Neuron (in vitro differentiated cells): ENCODE measurements at regions not wholly inside any gene's neighbourhood (a gene's known extent, or its start where the extent isn't known, plus 50 kb on each side); places are given as distances from the start of the nearest gene placed in this dataset.

ENCODE experiments used
- H2AFZ ChIP-seq: one replicate; pipeline ENCODE4 v1.6.1; 2013; ENCODE audit warnings: low read depth, mild to moderate bottlenecking, inconsistent platforms, low read length, moderate library complexity
- H3K27me3 ChIP-seq: one replicate; pipeline ENCODE4 v1.6.1; 2013; ENCODE audit warnings: low read length; ENCODE audit not compliant: insufficient read depth
- H3K36me3 ChIP-seq: one replicate; pipeline ENCODE4 v1.6.1; 2013; ENCODE audit warnings: low read length; ENCODE audit not compliant: insufficient read depth
- H3K4me1 ChIP-seq: one replicate; pipeline ENCODE4 v1.6.1; 2013; ENCODE audit warnings: low read length; ENCODE audit not compliant: insufficient read depth
- H3K4me3 ChIP-seq: 2 replicates; pipeline ENCODE4 v1.5.1; 2013; ENCODE audit warnings: mild to moderate bottlenecking, low read length, moderate library complexity
- H3K9me3 ChIP-seq: one replicate; pipeline ENCODE4 v1.6.1; 2013; ENCODE audit warnings: low read length

DNA sequence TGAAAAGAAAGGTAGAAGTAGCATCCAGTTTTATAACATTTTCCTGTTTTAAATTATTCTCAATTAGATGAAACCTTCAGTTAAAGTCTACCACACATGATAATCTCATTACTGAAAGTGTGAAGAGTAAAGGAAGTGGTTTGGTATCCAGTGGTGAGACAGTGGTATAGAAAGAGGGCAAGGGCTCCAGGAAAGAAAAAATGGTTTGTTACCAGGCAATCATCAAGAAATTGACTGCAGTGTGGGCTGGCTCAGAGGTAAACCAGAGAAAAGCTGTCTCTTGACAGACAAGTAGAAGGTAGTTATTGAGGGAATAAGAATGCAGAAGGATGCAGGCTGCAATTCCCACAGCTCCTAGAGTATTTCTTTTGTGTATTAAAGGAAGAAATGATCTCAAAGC lies 406.2 kb downstream of the TLL1 start:
- H3K27me3 ChIP-seq = no peaks in the 10 kb centered on the region
- no peak overlapping the region for H2AFZ ChIP-seq
- H3K4me1 ChIP-seq = peaks cover 4% of the 10 kb centered on the region
- H3K4me3 ChIP-seq = no peak overlapping the region
- no peaks in the 10 kb centered on the region for H3K36me3 ChIP-seq
- no peaks in the 10 kb centered on the region for H3K9me3 ChIP-seq

DNA sequence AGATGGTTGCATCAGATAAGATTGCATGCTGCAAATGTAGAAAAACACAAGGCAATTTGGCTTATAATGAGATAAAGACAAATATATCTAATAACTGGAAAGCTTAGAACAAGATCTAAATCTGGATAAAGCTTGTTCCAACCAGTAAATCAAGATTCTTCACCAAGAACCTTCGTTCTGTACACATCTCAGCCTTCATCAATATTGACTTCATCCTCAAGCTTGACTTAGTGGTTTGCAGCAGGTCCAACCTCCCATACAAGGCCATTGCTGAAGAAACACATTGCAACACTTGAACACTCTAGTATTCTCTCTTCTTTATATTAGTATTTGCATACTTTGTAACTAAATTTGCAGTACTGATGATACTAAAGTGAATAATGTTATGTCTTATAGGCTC lies 407.6 kb downstream of the TLL1 start:
- Histone ChIP-seq H3K27me3 (no peaks in the 10 kb centered on the region), H3K9me3 (no peaks in the 10 kb centered on the region), H2AFZ (no peak overlapping the region), H3K4me1 (peaks cover 4% of the 10 kb centered on the region), H3K36me3 (no peaks in the 10 kb centered on the region), H3K4me3 (no peak overlapping the region)

GRCh38 chr4:166282081-166282770 lies 409.2 kb downstream of the TLL1 start:
- no peaks in the 10 kb centered on the region for H3K36me3 ChIP-seq
- peaks cover 1% of the 10 kb centered on the region for H3K4me1 ChIP-seq
- no peaks in the 10 kb centered on the region for H3K9me3 ChIP-seq
- H3K27me3 ChIP-seq = no peaks in the 10 kb centered on the region
- no peak overlapping the region for H2AFZ ChIP-seq
- no peak overlapping the region for H3K4me3 ChIP-seq

DNA sequence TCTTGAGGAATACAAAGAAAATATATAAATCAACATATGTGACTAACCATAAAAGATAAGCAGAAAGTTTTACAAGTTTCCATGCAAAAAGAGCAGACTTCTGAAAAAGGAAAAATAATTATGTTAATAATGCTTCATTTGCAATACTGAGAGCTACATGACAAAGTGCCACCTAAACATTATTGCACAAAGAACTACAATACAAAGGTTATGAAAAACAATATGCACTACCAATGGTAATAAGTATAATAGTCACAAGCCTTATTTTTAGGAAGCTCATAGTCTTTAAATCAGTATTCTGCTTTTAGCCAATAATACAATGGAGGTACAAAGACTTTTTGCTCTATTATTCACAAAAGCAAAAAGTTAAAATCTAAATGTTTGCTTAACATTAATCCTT lies 411.2 kb downstream of the TLL1 start:
- Histone ChIP-seq H2AFZ (no peak overlapping the region), H3K4me1 (no peaks in the 10 kb centered on the region), H3K27me3 (no peaks in the 10 kb centered on the region), H3K36me3 (no peaks in the 10 kb centered on the region), H3K4me3 (no peak overlapping the region), H3K9me3 (no peaks in the 10 kb centered on the region)

DNA sequence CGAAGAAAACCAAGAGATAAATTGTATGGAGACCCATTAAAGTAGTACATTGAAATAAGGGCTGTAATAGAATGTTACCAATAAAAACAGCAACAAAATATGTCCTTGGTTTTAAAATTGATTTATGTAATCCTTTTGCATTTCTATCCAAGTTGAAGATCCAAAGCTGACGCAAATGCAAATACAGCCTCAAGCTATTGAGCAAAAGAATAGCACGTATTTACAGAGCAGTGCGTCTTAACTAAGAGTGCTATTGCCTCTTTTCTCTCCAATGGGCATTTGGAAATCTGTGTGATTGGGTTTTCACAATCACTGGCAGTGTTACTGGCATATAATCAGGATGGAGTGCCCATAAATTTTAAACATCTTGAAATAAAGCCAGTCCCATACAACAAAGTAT lies 417.4 kb downstream of the TLL1 start:
- Histone ChIP-seq H3K36me3 (no peaks in the 10 kb centered on the region), H3K4me1 (no peaks in the 10 kb centered on the region), H3K4me3 (no peak overlapping the region), H3K27me3 (no peaks in the 10 kb centered on the region), H2AFZ (no peak overlapping the region), H3K9me3 (no peaks in the 10 kb centered on the region)

DNA sequence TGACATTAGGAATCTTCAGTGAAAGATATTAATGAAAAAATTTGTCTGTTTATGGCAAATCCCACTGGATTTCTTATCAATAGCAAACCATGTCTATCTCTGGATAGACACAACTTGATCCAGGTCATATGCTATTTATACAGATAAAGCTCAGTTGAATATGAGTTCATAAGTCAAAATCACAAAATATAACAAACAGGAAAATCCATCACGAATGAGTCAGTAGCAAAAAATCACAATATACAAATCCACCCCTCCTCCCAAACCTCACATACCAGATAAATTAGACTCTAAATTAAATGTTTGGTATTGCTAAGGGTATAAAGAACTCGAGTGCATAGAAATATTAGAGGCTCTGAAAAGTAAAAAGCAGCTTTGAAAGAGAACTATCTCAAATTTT lies 420.5 kb downstream of the TLL1 start:
- no peak overlapping the region for H2AFZ ChIP-seq
- no peaks in the 10 kb centered on the region for H3K9me3 ChIP-seq
- no peak overlapping the region for H3K4me3 ChIP-seq
- H3K36me3 ChIP-seq = no peaks in the 10 kb centered on the region
- no peaks in the 10 kb centered on the region for H3K4me1 ChIP-seq
- H3K27me3 ChIP-seq = no peaks in the 10 kb centered on the region

DNA sequence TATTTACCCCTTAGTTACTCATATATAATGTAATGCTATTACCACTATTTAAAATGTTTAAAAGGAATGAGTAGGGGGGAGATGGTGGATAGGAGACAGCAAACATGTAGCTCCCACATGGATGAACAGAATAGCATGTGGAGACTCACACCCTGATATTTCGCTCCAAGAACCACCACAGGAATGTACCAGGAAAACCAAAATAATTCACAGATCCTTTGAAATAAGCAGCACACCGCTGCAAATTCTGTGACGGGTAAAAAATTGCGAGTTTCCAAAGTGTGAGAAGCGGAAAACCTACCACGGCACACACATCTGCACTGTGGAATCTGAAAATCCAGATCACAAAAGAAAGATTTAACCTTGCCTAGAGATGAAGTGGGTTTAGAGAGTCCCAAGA lies 428.2 kb downstream of the TLL1 start:
- no peak overlapping the region for H2AFZ ChIP-seq
- no peaks in the 10 kb centered on the region for H3K27me3 ChIP-seq
- no peaks in the 10 kb centered on the region for H3K36me3 ChIP-seq
- H3K4me3 ChIP-seq = no peak overlapping the region
- H3K9me3 ChIP-seq = no peaks in the 10 kb centered on the region
- no peaks in the 10 kb centered on the region for H3K4me1 ChIP-seq

- no peaks in the 10 kb centered on the region for H3K27me3 ChIP-seq
- no peak overlapping the region for H3K4me3 ChIP-seq
- no peak overlapping the region for H2AFZ ChIP-seq
- H3K4me1 ChIP-seq = no peaks in the 10 kb centered on the region
- no peaks in the 10 kb centered on the region for H3K36me3 ChIP-seq
- H3K9me3 ChIP-seq = no peaks in the 10 kb centered on the region
Observed at GRCh38 chr4:166308647-166309046, 435.6 kb downstream of the TLL1 start.

GRCh38 chr4:166309286-166309685 lies 436.2 kb downstream of the TLL1 start:
- Histone ChIP-seq H3K36me3 (no peaks in the 10 kb centered on the region), H2AFZ (no peak overlapping the region), H3K4me3 (no peak overlapping the region), H3K4me1 (no peaks in the 10 kb centered on the region), H3K27me3 (no peaks in the 10 kb centered on the region), H3K9me3 (no peaks in the 10 kb centered on the region)

- no peaks in the 10 kb centered on the region for H3K27me3 ChIP-seq
- H3K36me3 ChIP-seq = no peaks in the 10 kb centered on the region
- H2AFZ ChIP-seq = no peak overlapping the region
- H3K4me1 ChIP-seq = no peaks in the 10 kb centered on the region
- no peaks in the 10 kb centered on the region for H3K9me3 ChIP-seq
- no peak overlapping the region for H3K4me3 ChIP-seq
Observed at GRCh38 chr4:166311169-166311568, 438.1 kb downstream of the TLL1 start.

DNA sequence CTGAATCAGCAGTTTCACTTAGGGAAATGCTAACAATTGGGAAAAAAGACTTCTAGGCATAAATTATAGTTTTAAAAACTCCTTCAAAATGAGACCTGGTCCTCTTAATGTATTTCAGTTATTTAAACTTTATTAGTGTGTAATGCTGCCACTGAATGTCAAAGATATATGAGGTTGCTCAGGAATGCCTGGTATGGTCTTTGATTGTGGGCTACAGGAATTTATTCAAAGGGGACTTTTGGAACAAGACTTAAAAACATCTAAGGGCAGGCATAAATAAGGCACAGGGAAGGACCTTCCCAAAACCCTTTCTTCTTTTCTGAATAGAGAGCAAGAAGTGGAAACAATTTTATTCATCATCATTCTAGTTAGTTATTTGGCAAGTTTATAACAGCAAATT lies 439.1 kb downstream of the TLL1 start:
- H2AFZ ChIP-seq = no peak overlapping the region
- no peaks in the 10 kb centered on the region for H3K36me3 ChIP-seq
- no peaks in the 10 kb centered on the region for H3K4me1 ChIP-seq
- H3K9me3 ChIP-seq = no peaks in the 10 kb centered on the region
- H3K4me3 ChIP-seq = no peak overlapping the region
- H3K27me3 ChIP-seq = no peaks in the 10 kb centered on the region

DNA sequence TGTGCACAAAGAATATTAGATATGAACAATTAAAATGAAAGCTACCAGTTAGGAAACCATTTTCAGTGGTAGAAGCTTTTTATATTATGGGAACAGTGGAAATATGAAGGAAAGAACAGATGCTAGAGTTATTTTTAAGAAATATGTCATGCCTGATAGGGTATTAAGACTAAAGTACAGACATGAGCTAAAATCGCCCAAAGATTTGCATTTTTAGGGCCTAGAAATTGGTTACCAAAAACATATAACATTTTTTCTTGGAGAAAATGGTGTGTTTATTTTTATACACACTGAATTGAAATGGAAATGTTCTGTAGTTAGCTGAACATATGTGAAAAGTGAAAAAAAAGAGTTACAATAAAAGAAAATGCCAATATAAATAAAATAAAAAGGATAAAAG lies 441.9 kb downstream of the TLL1 start:
- H2AFZ ChIP-seq = no peak overlapping the region
- no peaks in the 10 kb centered on the region for H3K4me1 ChIP-seq
- no peak overlapping the region for H3K4me3 ChIP-seq
- no peaks in the 10 kb centered on the region for H3K36me3 ChIP-seq
- H3K27me3 ChIP-seq = no peaks in the 10 kb centered on the region
- H3K9me3 ChIP-seq = no peaks in the 10 kb centered on the region

DNA sequence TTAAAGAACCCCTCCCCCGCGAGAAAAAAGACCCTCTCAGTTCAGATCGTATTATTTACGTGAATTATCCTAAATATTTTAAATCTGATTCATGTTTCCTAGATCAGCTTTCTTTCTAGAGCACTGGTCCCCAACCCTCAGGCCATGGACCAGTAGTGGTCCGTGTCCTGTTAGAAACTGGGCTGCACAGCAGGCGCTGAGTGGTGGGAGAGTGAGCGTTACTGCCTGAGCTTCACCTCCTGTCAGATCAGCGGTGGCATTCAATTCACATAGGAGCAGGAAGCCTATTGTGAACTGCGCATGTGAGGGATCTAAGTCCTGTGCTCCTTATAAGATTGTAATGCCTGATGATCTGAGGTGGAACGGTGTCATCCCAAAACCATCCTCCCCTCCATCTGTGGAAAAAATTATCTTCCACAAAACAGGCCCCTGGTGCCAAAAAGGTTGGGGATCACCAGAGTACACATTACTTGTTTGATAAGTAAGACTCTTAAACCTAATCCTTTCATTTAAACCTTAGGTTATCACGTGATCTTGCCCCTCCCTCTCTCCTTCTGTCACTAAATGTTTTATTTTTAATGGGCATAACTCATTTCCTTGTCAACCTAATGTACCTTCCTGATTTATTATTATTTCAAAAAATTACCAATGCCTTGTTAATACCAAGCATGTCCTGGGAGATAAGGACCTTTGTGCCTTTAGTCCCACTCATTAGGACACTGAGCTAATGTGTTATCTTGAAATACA lies 442.9 kb downstream of the TLL1 start:
- Histone ChIP-seq H2AFZ (no peak overlapping the region), H3K36me3 (no peaks in the 10 kb centered on the region), H3K4me3 (no peak overlapping the region), H3K9me3 (no peaks in the 10 kb centered on the region), H3K27me3 (no peaks in the 10 kb centered on the region), H3K4me1 (no peaks in the 10 kb centered on the region)
